ENCODE measurements at regions not wholly inside any gene's neighbourhood (a gene's known extent, or its start where the extent isn't known, plus 50 kb on each side); places are given as distances from the start of the nearest gene placed in this dataset.

DNA sequence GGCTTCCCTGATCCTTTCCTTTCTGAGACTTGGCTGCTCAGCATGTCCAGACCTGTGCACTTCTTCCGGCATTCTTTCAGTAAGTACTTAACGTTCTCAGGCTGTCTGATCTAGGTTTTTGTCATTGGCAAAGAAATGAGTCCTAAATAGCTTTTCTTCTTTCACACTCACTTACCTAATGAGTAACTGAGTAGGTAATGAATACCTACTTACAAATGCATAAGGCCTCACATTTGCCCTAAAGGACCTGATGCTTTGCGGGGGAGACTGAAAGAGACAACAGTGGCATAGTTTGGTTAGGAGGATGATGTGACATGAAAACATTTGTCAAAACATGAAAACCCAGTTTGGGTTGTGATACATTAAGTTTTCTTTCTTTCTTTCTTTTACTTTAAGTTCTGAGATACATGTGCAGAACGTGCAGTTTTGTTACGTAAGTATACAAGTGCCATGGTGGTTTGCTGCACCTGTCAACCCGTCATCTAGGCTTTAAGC lies 516.7 kb upstream of the CFAP20DC start:
- H3K36me3 ChIP-seq = no peaks in the 10 kb centered on the region
- DNase-seq = no peak
- H3K27ac ChIP-seq = no peak overlapping the region
- no peaks in the 10 kb centered on the region for H3K4me1 ChIP-seq
- no peak overlapping the region for H3K4me3 ChIP-seq
- TF ChIP-seq CTCF (IDR thresholded peaks at IDR 0.05) = no peak
- no peak for TF ChIP-seq POLR2A (IDR thresholded peaks at IDR 0.05)
- H3K9me3 ChIP-seq = no peaks in the 10 kb centered on the region
- H3K27me3 ChIP-seq = no peaks in the 10 kb centered on the region

- H3K27ac ChIP-seq = no peak overlapping the region
- no peak for DNase-seq
- H3K9me3 ChIP-seq = no peaks in the 10 kb centered on the region
- TF ChIP-seq POLR2A (IDR thresholded peaks at IDR 0.05) (no peak), CTCF (IDR thresholded peaks at IDR 0.05) (no peak)
- H3K36me3 ChIP-seq = no peaks in the 10 kb centered on the region
- H3K4me1 ChIP-seq = no peaks in the 10 kb centered on the region
- no peak overlapping the region for H3K4me3 ChIP-seq
- H3K27me3 ChIP-seq = no peaks in the 10 kb centered on the region
Observed at GRCh38 chr3:59565125-59565524, 515.3 kb upstream of the CFAP20DC start.

- Histone ChIP-seq H3K27ac (no peak overlapping the region), H3K27me3 (no peaks in the 10 kb centered on the region)
- TF ChIP-seq POLR2A (IDR thresholded peaks at IDR 0.05) (no peak), CTCF (IDR thresholded peaks at IDR 0.05) (no peak)
Observed at GRCh38 chr3:59563966-59564365, 514.1 kb upstream of the CFAP20DC start.

GRCh38 chr3:59563072-59563605 lies 513.3 kb upstream of the CFAP20DC start:
- H3K4me1 ChIP-seq = no peaks in the 10 kb centered on the region
- H3K27ac ChIP-seq = no peak overlapping the region
- TF ChIP-seq POLR2A (IDR thresholded peaks at IDR 0.05) (no peak), CTCF (IDR thresholded peaks at IDR 0.05) (no peak)
- H3K4me3 ChIP-seq = no peak overlapping the region
- no peaks in the 10 kb centered on the region for H3K36me3 ChIP-seq
- no peak for DNase-seq
- no peaks in the 10 kb centered on the region for H3K27me3 ChIP-seq
- no peaks in the 10 kb centered on the region for H3K9me3 ChIP-seq

More at GRCh38 chr3:59563966-59564365, 514.1 kb upstream of the CFAP20DC start:
- Histone ChIP-seq H3K4me3 (no peak overlapping the region), H3K9me3 (no peaks in the 10 kb centered on the region), H3K4me1 (no peaks in the 10 kb centered on the region), H3K36me3 (no peaks in the 10 kb centered on the region)
- no peak for DNase-seq

- no peaks in the 10 kb centered on the region for H3K9me3 ChIP-seq
- DNase-seq = no peak
- H3K27me3 ChIP-seq = no peaks in the 10 kb centered on the region
- H3K4me1 ChIP-seq = no peaks in the 10 kb centered on the region
- no peaks in the 10 kb centered on the region for H3K36me3 ChIP-seq
- H3K4me3 ChIP-seq = no peak overlapping the region
- H3K27ac ChIP-seq = no peak overlapping the region
- TF ChIP-seq POLR2A (IDR thresholded peaks at IDR 0.05) (no peak), CTCF (IDR thresholded peaks at IDR 0.05) (no peak)
Observed at GRCh38 chr3:59559721-59560435, 510.1 kb upstream of the CFAP20DC start.
